Panc1 (cell line): ENCODE measurements at regions not wholly inside any gene's neighbourhood (a gene's known extent, or its start where the extent isn't known, plus 50 kb on each side); places are given as distances from the start of the nearest gene placed in this dataset.
"Not testable (repeated sequence)": the region's sequence is repeated elsewhere in the genome, so short reads cannot be mapped to it uniquely, and the experiment has no call there.

Experiments used
- ATAC-seq: fragments of 200-7000 bp; cut with Tn5 transposase; 2 replicates; pipeline ENCODE4 v1.9.1; 2020; ENCODE audit warnings: mild to moderate bottlenecking, moderate library complexity
- BruUV-seq: library from RNA; stranded (reverse); fragments of 400-500 nt; replicated peaks from 2 replicates; lab custom pipeline; 2021; lab: Mats Ljungman, UMichigan
- CTCF ChIA-PET: fragments of 300-600 bp; sonication (Branson Sonifier 250); formaldehyde crosslinking; loops from one replicate; lab custom pipeline; 2022; ENCODE audit warnings: antibody characterized with exemption; lab: Charles Lee
- POLR2A ChIA-PET: fragments of 300-600 bp; sonication (Branson Sonifier 250); formaldehyde crosslinking; loops from one replicate; lab custom pipeline; 2022; ENCODE audit warnings: antibody characterized with exemption; lab: Charles Lee
- DNase-seq: peaks from one replicate; pipeline ENCODE4 v3.0.0-alpha.2; 2010; ENCODE audit warnings: low read depth, low spot score
- H3K27ac ChIP-seq: 2 replicates; pipeline ENCODE4 v1.5.1; 2011; ENCODE audit warnings: mild to moderate bottlenecking, low read length, inconsistent platforms
- H3K27me3 ChIP-seq: fragments of 200-500 bp; sonication (Bioruptor generic); 2 replicates; pipeline ENCODE4 v1.6.0; 2014; ENCODE audit warnings: low read length, inconsistent platforms; ENCODE audit not compliant: control insufficient read depth, insufficient read depth
- H3K36me3 ChIP-seq: fragments of 200-500 bp; sonication (Bioruptor generic); 2 replicates; pipeline ENCODE4 v1.5.1; 2014; ENCODE audit warnings: inconsistent platforms, mild to moderate bottlenecking, low read length, moderate library complexity; ENCODE audit not compliant: control insufficient read depth, insufficient read depth
- H3K4me1 ChIP-seq: 2 replicates; pipeline ENCODE4 v1.5.1; 2011; ENCODE audit warnings: inconsistent platforms, mild to moderate bottlenecking, low read length, moderate library complexity; ENCODE audit not compliant: control insufficient read depth, insufficient read depth
- H3K4me3 ChIP-seq, 2 experiments: 2 replicates each; pipeline ENCODE4 v1.5.1; 2011 to 2012; ENCODE audit warnings: low read depth in 2 of 2, low read length in 2 of 2, mild to moderate bottlenecking in 2 of 2, inconsistent platforms in 1 of 2, moderate library complexity in 1 of 2
- H3K9me3 ChIP-seq: fragments of 200-500 bp; sonication (Bioruptor generic); 2 replicates; pipeline ENCODE4 v1.5.1; 2014; ENCODE audit warnings: low read depth, mild to moderate bottlenecking, inconsistent platforms, low read length, moderate library complexity; ENCODE audit not compliant: control insufficient read depth, insufficient read depth
- CTCF ChIP-seq: fragments of 450-650 bp; IDR thresholded peaks from 2 replicates; pipeline ENCODE4 v1.5.1; 2017; ENCODE audit warnings: mild to moderate bottlenecking
- POLR2AphosphoS5 ChIP-seq: IDR thresholded peaks from 2 replicates; pipeline ENCODE4 v1.6.1; 2012; ENCODE audit warnings: mild to moderate bottlenecking, low read depth, low read length, moderate library complexity
- REST ChIP-seq, 2 experiments: IDR thresholded peaks; 2 replicates each; pipeline ENCODE4 v1.6.1; 2011 to 2012; ENCODE audit warnings: low read depth in 2 of 2, control low read depth in 1 of 2, low read length in 1 of 2, mild to moderate bottlenecking in 1 of 2, moderate library complexity in 1 of 2; ENCODE audit not compliant: insufficient read depth in 1 of 2
- SIN3A ChIP-seq: IDR thresholded peaks from 2 replicates; pipeline ENCODE4 v1.6.1; 2012; ENCODE audit warnings: low read depth, mild to moderate bottlenecking, low read length, moderate library complexity, borderline replicate concordance; ENCODE audit not compliant: insufficient read depth
- TCF7L2 ChIP-seq: IDR thresholded peaks from 2 replicates; pipeline ENCODE4 v1.6.1; 2011; ENCODE audit warnings: mild to moderate bottlenecking, low read depth, low read length, inconsistent platforms
- in situ Hi-C: cut with HindIII; loops from 2 replicates; pipeline ENCODE4 v1.10.0; 2016; ENCODE audit warnings: low sequenced_read_pairs, low pct_unique_long_range_greater_than_20kb
- intact Hi-C: fragments of 100-400 bp; cut with micrococcal nuclease; formaldehyde crosslinking; loops from one replicate; pipeline ENCODE4 v1.10.0; 2022; ENCODE audit not compliant: unreplicated experiment

GRCh38 chr22:17284466-17284865 lies 65.2 kb upstream of the ADA2 start:
- Histone ChIP-seq H3K4me3 (no peak overlapping the region), H3K27me3 (no peaks in the 10 kb centered on the region), H3K4me1 (no peaks in the 10 kb centered on the region), H3K9me3 (no peaks in the 10 kb centered on the region), H3K27ac (no peak overlapping the region), H3K36me3 (no peaks in the 10 kb centered on the region)
- POLR2A ChIA-PET = no interaction called here
- BruUV-seq = no TSS peak
- no peak for DNase-seq
- TF ChIP-seq CTCF = no peak
- TF ChIP-seq POLR2AphosphoS5 = no peak
- no peak for TF ChIP-seq REST (IDR thresholded peaks at IDR 0.05; ENCODE audit: insufficient read depth in 1 of 2, low read depth in 2 of 2, low read length in 1 of 2)
- no peak for TF ChIP-seq SIN3A
- no peak for TF ChIP-seq TCF7L2
- in situ Hi-C loops = no loop called here
- CTCF ChIA-PET = no interaction called here
- ATAC-seq = no peak
- intact Hi-C loops = loop anchor here (10.0 kb wide), 1 partner anchor 60 kb away; no protein-coding TSS in a partner anchor

GRCh38 chr22:17283865-17284264 lies 64.6 kb upstream of the ADA2 start:
- in situ Hi-C loops, H3K9me3 ChIP-seq, H3K4me1 ChIP-seq, BruUV-seq, H3K36me3 ChIP-seq, POLR2A ChIA-PET, H3K27me3 ChIP-seq, DNase-seq, H3K4me3 ChIP-seq, CTCF ChIA-PET, H3K27ac ChIP-seq, ATAC-seq: not testable (repeated sequence)
- intact Hi-C loops = loop anchor here (10.0 kb wide), 1 partner anchor 59 kb away; no protein-coding TSS in a partner anchor

GRCh38 chr22:17283423-17283822 lies 64.2 kb upstream of the ADA2 start:
- no TSS peak for BruUV-seq
- H3K27me3 ChIP-seq = no peaks in the 10 kb centered on the region
- POLR2A ChIA-PET = no interaction called here
- no peak for TF ChIP-seq CTCF
- TF ChIP-seq SIN3A = no peak
- no peak for TF ChIP-seq REST (IDR thresholded peaks at IDR 0.05; ENCODE audit: insufficient read depth in 1 of 2, low read depth in 2 of 2, low read length in 1 of 2)
- TF ChIP-seq TCF7L2 = no peak
- TF ChIP-seq POLR2AphosphoS5 = no peak
- no peaks in the 10 kb centered on the region for H3K9me3 ChIP-seq
- no peak overlapping the region for H3K4me3 ChIP-seq
- DNase-seq (no peak), ATAC-seq (no peak)
- H3K4me1 ChIP-seq = no peaks in the 10 kb centered on the region
- intact Hi-C loops (loop anchor here (10.0 kb wide), 1 partner anchor 59 kb away; no protein-coding TSS in a partner anchor), in situ Hi-C loops (no loop called here)
- H3K36me3 ChIP-seq = no peaks in the 10 kb centered on the region
- H3K27ac ChIP-seq = no peak overlapping the region
- CTCF ChIA-PET = no interaction called here
